PC-9 (cell line): ENCODE measurements at regions not wholly inside any gene's neighbourhood (a gene's known extent, or its start where the extent isn't known, plus 50 kb on each side); places are given as distances from the start of the nearest gene placed in this dataset.

Experiments used
- BruUV-seq: library from RNA; stranded (reverse); fragments of 400-500 nt; replicated peaks from 2 replicates; lab custom pipeline; 2021; lab: Mats Ljungman, UMichigan
- CTCF ChIA-PET: fragments of 300-600 bp; sonication (Branson Sonifier 250); formaldehyde crosslinking; loops from one replicate; lab custom pipeline; 2022; ENCODE audit warnings: antibody characterized with exemption; lab: Charles Lee
- POLR2A ChIA-PET: fragments of 300-600 bp; sonication (Branson Sonifier 250); formaldehyde crosslinking; loops from one replicate; lab custom pipeline; 2022; ENCODE audit warnings: antibody characterized with exemption; ENCODE audit not compliant: unreplicated experiment; lab: Charles Lee
- DNase-seq, 2 experiments: peaks; one replicate each; pipeline versions ENCODE4 v3.0.0 to v3.0.0-alpha.2; 2015 to 2022; ENCODE audit warnings: mixed read lengths in 1 of 2
- H2AFZ ChIP-seq: fragments of 200-600 bp; sonication (generic); 2 replicates; pipeline ENCODE4 v1.8.1; 2017; ENCODE audit warnings: antibody characterized with exemption
- H3F3A ChIP-seq: fragments of 200-600 bp; sonication (generic); 2 replicates; pipeline ENCODE4 v1.8.1; 2017; ENCODE audit warnings: antibody characterized with exemption, mild to moderate bottlenecking, low read depth; ENCODE audit not compliant: insufficient read depth
- H3K27ac ChIP-seq: fragments of 200-600 bp; sonication (generic); 2 replicates; pipeline ENCODE4 v1.6.1; 2016; ENCODE audit warnings: mixed run types
- H3K27me3 ChIP-seq: fragments of 200-600 bp; sonication (generic); 2 replicates; pipeline ENCODE4 v1.6.1; 2016; ENCODE audit warnings: low read depth, mixed run types; ENCODE audit not compliant: insufficient read depth
- H3K36me3 ChIP-seq: fragments of 200-600 bp; sonication (generic); 2 replicates; pipeline ENCODE4 v1.6.1; 2016; ENCODE audit warnings: low read depth, mixed run types
- H3K4me1 ChIP-seq: fragments of 200-600 bp; sonication (generic); replicated peaks from 2 replicates; pipeline ENCODE4 v1.6.1; 2016; ENCODE audit warnings: mixed run types; ENCODE audit not compliant: insufficient read depth
- H3K4me2 ChIP-seq: fragments of 200-600 bp; sonication (generic); 2 replicates; pipeline ENCODE4 v1.6.1; 2017; ENCODE audit warnings: mixed run types
- H3K4me3 ChIP-seq: fragments of 200-600 bp; sonication (generic); 2 replicates; pipeline ENCODE4 v1.6.1; 2016; ENCODE audit warnings: mixed run types
- H3K79me2 ChIP-seq: fragments of 200-600 bp; sonication (generic); 2 replicates; pipeline ENCODE4 v1.6.1; 2017; ENCODE audit warnings: low read depth, mixed run types
- H3K9me2 ChIP-seq: fragments of 200-600 bp; sonication (generic); 2 replicates; pipeline ENCODE4 v1.8.1; 2017; ENCODE audit warnings: mild to moderate bottlenecking; ENCODE audit not compliant: insufficient read depth
- H3K9me3 ChIP-seq: fragments of 200-600 bp; sonication (generic); 2 replicates; pipeline ENCODE4 v1.8.1; 2016; ENCODE audit warnings: low read depth; ENCODE audit not compliant: insufficient read depth
- H4K20me1 ChIP-seq: fragments of 200-600 bp; sonication (generic); 2 replicates; pipeline ENCODE4 v1.8.1; 2017; ENCODE audit not compliant: insufficient read depth
- EZH2 ChIP-seq: fragments of 200-600 bp; sonication (generic); IDR thresholded peaks from 2 replicates; pipeline ENCODE4 v1.8.0; 2017; ENCODE audit warnings: antibody characterized with exemption, low read depth
- intact Hi-C: fragments of 100-400 bp; cut with micrococcal nuclease; formaldehyde crosslinking; loops from one replicate; pipeline ENCODE4 v1.10.0; 2022; ENCODE audit not compliant: unreplicated experiment
- TF ChIP-seq, protein P1 (sequence below): fragments of 200-600 bp; sonication (generic); conservative IDR thresholded peaks from 2 replicates; pipeline ENCODE4 v1.6.1; 2017; ENCODE audit warnings: mixed run types, antibody characterized with exemption, mild to moderate bottlenecking, moderate library complexity

DNA sequence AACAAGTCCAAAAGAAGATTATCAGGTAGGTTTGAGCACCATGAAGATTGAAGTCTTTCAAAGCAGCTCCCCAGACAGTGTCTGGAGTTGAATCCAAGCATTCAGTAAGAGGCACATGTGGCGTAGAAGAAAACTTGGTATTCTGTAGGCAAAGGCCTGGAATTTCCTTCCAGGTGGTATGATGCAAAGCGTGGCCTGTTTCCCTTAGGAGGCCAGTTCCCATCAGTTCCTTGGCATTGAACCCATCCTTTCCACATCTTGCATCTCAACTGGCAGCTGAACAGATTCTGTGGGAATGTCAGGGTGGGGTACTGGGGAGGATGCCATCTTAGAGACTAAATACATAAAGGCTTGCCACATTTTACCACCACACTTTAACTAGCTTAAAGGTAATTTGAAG is 516.0 kb downstream of the BTBD3 start:
- intact Hi-C loops = no loop called here
- Histone ChIP-seq H3K9me2 (no peaks in the 10 kb centered on the region; the same call in 1 of the 2 replicates), H3K4me2 (no peak overlapping the region), H2AFZ (no peak overlapping the region), H3K4me3 (no peak overlapping the region), H3F3A (no peaks in the 10 kb centered on the region), H3K4me1 (no peaks in the 10 kb centered on the region), H3K9me3 (no peaks in the 10 kb centered on the region), H3K36me3 (no peaks in the 10 kb centered on the region), H3K27ac (no peak overlapping the region), H3K79me2 (no peaks in the 10 kb centered on the region), H3K27me3 (no peaks in the 10 kb centered on the region), H4K20me1 (no peaks in the 10 kb centered on the region)
- POLR2A ChIA-PET = no interaction called here
- CTCF ChIA-PET = no interaction called here
- no peak for TF ChIP-seq EZH2
- TF ChIP-seq, protein P1, sequence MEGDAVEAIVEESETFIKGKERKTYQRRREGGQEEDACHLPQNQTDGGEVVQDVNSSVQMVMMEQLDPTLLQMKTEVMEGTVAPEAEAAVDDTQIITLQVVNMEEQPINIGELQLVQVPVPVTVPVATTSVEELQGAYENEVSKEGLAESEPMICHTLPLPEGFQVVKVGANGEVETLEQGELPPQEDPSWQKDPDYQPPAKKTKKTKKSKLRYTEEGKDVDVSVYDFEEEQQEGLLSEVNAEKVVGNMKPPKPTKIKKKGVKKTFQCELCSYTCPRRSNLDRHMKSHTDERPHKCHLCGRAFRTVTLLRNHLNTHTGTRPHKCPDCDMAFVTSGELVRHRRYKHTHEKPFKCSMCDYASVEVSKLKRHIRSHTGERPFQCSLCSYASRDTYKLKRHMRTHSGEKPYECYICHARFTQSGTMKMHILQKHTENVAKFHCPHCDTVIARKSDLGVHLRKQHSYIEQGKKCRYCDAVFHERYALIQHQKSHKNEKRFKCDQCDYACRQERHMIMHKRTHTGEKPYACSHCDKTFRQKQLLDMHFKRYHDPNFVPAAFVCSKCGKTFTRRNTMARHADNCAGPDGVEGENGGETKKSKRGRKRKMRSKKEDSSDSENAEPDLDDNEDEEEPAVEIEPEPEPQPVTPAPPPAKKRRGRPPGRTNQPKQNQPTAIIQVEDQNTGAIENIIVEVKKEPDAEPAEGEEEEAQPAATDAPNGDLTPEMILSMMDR = no peak
- no TSS peak for BruUV-seq
- no peak for DNase-seq

DNA sequence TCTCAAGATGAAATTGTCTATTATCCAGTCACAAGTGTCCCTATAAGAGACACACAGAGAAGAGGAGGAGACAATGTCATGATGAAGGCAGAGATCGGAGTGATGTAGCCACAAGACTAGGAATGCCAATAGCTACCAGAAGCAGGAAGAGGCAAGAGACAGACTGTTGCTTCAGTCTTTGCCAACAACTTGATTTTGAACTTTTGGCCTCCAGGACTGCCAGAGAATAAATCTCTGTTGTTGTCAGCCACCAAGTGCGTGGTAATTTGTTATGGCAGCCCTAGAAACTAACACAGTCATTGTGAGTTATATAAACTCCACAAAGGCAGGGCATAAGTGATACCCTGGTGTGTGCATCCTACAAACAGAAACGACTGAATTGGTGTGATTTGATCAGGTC is 517.0 kb downstream of the BTBD3 start:
- DNase-seq = no peak
- ChIA-PET POLR2A (no interaction called here), CTCF (no interaction called here)
- no peak overlapping the region for H3K4me2 ChIP-seq
- no peaks in the 10 kb centered on the region for H4K20me1 ChIP-seq
- H3K4me1 ChIP-seq = no peaks in the 10 kb centered on the region
- H3K79me2 ChIP-seq = no peaks in the 10 kb centered on the region
- H3K36me3 ChIP-seq = no peaks in the 10 kb centered on the region
- H3K27me3 ChIP-seq = no peaks in the 10 kb centered on the region
- TF ChIP-seq EZH2 = no peak
- no peaks in the 10 kb centered on the region; the same call in 1 of the 2 replicates for H3K9me2 ChIP-seq
- BruUV-seq = no TSS peak
- no peak overlapping the region for H3K4me3 ChIP-seq
- intact Hi-C loops = no loop called here
- no peak overlapping the region for H2AFZ ChIP-seq
- no peak overlapping the region for H3K27ac ChIP-seq
- H3K9me3 ChIP-seq = no peaks in the 10 kb centered on the region
- H3F3A ChIP-seq = no peaks in the 10 kb centered on the region

DNA sequence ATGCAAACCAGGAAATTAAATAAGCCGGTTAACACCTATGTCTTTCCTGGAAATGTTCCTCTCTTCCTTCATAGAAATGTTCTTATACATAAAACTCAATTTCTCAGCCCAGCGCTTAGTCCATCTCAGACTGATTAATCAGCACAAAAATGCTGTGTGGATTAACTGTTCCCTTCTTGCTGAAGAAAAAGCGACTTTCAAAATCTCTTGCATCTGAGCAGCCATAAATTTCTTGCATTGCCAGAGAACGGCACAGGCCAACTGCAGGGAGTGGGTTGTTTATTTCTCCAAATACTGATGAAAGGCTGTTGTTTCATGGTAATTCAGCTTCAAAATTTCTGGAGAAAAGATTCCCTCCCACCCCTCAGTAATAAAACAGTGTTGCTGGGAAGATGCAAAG is 517.6 kb downstream of the BTBD3 start:
- no peaks in the 10 kb centered on the region; the same call in 1 of the 2 replicates for H3K9me2 ChIP-seq
- TF ChIP-seq, protein P1 = no peak
- TF ChIP-seq EZH2 = no peak
- H3K36me3 ChIP-seq = no peaks in the 10 kb centered on the region
- no peaks in the 10 kb centered on the region for H3K4me1 ChIP-seq
- H2AFZ ChIP-seq = no peak overlapping the region
- intact Hi-C loops = no loop called here
- no peak overlapping the region for H3K4me2 ChIP-seq
- no peaks in the 10 kb centered on the region for H3K79me2 ChIP-seq
- no peak overlapping the region for H3K27ac ChIP-seq
- H3K27me3 ChIP-seq = no peaks in the 10 kb centered on the region
- no peaks in the 10 kb centered on the region for H3F3A ChIP-seq
- no TSS peak for BruUV-seq
- ChIA-PET POLR2A (no interaction called here), CTCF (no interaction called here)
- H3K9me3 ChIP-seq = no peaks in the 10 kb centered on the region
- no peak for DNase-seq
- H3K4me3 ChIP-seq = no peak overlapping the region
- no peaks in the 10 kb centered on the region for H4K20me1 ChIP-seq

DNA sequence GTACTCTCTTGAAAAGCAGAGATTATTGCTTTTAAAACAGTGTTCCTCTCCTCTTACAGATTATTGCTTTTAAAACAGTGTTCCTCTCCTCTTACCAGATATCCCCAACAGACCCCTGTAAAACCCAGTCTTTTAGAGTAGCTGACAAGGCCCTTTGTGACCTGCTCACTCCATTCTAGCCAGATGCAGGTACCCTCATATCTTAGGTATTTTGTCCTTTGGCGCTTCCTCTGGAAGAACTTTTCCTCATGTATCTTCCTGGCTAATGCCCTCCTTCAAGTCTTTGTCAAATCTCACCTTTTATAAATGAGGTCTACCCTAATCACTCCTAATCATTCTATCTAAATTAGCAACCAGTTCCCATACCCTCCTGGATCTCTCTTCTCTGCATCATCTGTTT is 536.0 kb downstream of the BTBD3 start:
- Histone ChIP-seq H4K20me1 (no peaks in the 10 kb centered on the region), H3F3A (no peaks in the 10 kb centered on the region), H2AFZ (no peak overlapping the region), H3K36me3 (no peaks in the 10 kb centered on the region), H3K27ac (no peak overlapping the region), H3K4me1 (no peaks in the 10 kb centered on the region), H3K79me2 (no peaks in the 10 kb centered on the region), H3K4me2 (no peak overlapping the region), H3K9me2 (no peaks in the 10 kb centered on the region), H3K4me3 (no peak overlapping the region), H3K27me3 (no peaks in the 10 kb centered on the region), H3K9me3 (no peaks in the 10 kb centered on the region)
- no peak for TF ChIP-seq EZH2
- TF ChIP-seq, protein P1 = no peak
- intact Hi-C loops = no loop called here
- no TSS peak for BruUV-seq
- DNase-seq = no peak
- ChIA-PET POLR2A (no interaction called here), CTCF (no interaction called here)
